ENCODE measurements at regions not wholly inside any gene's neighbourhood (a gene's known extent, or its start where the extent isn't known, plus 50 kb on each side); places are given as distances from the start of the nearest gene placed in this dataset.

DNA sequence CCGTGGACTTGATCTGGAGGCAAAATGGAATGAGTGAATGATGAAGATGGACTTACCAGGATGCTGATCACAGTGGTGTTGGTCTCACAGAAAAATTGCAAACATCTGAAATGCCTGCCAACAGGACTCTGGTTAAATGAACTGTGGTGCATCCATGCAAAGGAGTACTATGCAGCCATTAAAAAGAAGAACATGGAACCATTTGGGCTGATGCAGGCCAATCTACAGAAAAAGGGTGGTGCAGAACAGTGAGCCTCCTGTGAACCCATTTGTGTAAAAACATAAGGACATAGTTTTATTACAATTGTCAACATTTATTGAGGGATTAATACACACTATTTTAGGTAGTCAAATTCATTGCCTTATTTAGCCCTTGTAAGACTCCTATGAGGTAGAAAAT is 111.9 kb downstream of the MN1 start:
- DNase-seq (ENCODE audit: low spot score): no peak

- DNase-seq (ENCODE audit: low spot score): no peak
Observed at GRCh38 chr22:27690599-27690998, 111.0 kb downstream of the MN1 start.

DNA sequence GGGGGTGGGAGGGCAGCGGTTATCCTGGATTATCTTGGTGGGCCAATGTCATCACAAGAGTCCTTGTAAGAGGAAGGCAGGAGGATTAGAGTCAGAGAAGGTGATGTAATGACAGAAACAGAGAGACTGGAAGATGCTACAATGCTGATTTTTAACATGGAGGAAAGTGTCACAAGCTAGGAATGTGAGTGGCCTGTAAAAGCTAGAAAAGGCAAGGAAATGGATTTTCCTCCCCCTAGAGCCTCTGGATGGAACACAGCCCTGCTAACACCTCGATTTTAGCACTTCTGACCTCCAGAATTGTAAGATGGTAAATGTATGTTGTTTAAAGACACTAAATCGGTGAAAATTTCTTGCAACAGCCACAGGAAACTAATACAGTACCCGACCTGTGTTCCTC is 109.3 kb downstream of the MN1 start:
- no peak for DNase-seq (ENCODE audit: low spot score)

- DNase-seq (ENCODE audit: low spot score): no peak
Observed at GRCh38 chr22:27695925-27696324, 105.6 kb downstream of the MN1 start.

DNA sequence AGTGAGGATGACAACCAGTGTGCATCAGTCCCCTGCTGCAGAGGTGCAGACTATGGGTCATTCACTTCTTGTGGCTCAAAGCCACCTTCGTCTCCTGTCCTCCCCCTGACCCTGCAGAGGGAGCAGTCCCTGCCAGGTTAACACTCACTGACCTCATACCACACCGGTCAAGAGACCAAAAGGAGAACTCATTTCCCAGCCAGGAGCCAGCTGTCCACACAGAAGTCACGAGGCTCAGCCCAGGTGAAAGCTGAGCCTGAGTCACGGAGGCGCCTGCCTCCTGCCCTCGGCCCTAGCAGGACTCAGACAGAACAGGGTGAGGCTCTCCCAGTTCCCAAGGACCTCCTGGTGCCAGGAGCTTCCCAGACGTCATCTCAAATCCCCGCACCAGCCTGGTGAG is 103.7 kb downstream of the MN1 start:
- DNase-seq (ENCODE audit: low spot score): no peak
